Heart right ventricle (tissue), 16 donors: ENCODE measurements at regions not wholly inside any gene's neighbourhood (a gene's known extent, or its start where the extent isn't known, plus 50 kb on each side); places are given as distances from the start of the nearest gene placed in this dataset.

Experiments
- ATAC-seq, 8 donors: fragments of 200-7000 bp; cut with Tn5 transposase; one replicate each; pipeline ENCODE4 v1.9.1; 2020; ENCODE audit warnings: mild to moderate bottlenecking in 8 of 8, moderate library complexity in 8 of 8, moderate number of reproducible peaks in 1 of 8
- DNase-seq, 2 donors: peaks; one replicate each; pipeline ENCODE4 v3.0.0-alpha.2; 2020
- H3K27ac ChIP-seq, 10 donors: fragments of 200-600 bp; sonication (generic) in 2 of 10; one replicate each; pipeline versions ENCODE4 v1.5.0 to v1.8.0; 2020 to 2022; ENCODE audit warnings: mild to moderate bottlenecking in 3 of 10
- H3K27me3 ChIP-seq, 7 donors: fragments of 200-600 bp; one replicate each; pipeline ENCODE4 v1.8.0; 2021 to 2022; ENCODE audit warnings: mild to moderate bottlenecking in 2 of 7
- H3K36me3 ChIP-seq, 9 donors: fragments of 200-600 bp; sonication (generic) in 1 of 9; one replicate each; pipeline versions ENCODE4 v1.5.0 to v1.8.0; 2020 to 2022; ENCODE audit warnings: mild to moderate bottlenecking in 2 of 9
- H3K4me1 ChIP-seq, 9 donors: fragments of 200-600 bp; sonication (generic) in 1 of 9; one replicate each; pipeline versions ENCODE4 v1.5.0 to v1.8.0; 2020 to 2022; ENCODE audit warnings: mild to moderate bottlenecking in 4 of 9
- H3K4me3 ChIP-seq, 10 donors: fragments of 200-600 bp; sonication (generic) in 2 of 10; one replicate each; pipeline versions ENCODE4 v1.5.0 to v1.8.0; 2020 to 2022; ENCODE audit warnings: mild to moderate bottlenecking in 7 of 10, moderate library complexity in 2 of 10
- H3K9me3 ChIP-seq, 11 donors: fragments of 200-600 bp in 10 of 11; sonication (generic) in 2 of 11; one replicate each; pipeline versions ENCODE4 v1.5.0 to v1.8.0; 2013 to 2022; ENCODE audit warnings: mild to moderate bottlenecking in 2 of 11, control low read depth in 1 of 11, moderate library complexity in 1 of 11
- CTCF ChIP-seq, 9 donors: fragments of 200-600 bp; sonication (generic) in 2 of 9; IDR thresholded peaks; one replicate each; pipeline versions ENCODE4 v1.5.0 to v1.8.0; 2021 to 2022; ENCODE audit warnings: antibody characterized with exemption in 9 of 9, mild to moderate bottlenecking in 5 of 9, moderate library complexity in 1 of 9
- WGBS, 2 donors: extraction: QIAGEN DNeasy Blood & Tissue Kit; methylation state at CpG; one replicate each; pipeline ENCODE4 v1.1.7; 2013; ENCODE audit warnings: inconsistent platforms in 1 of 2; 5-methylcytosine and 5-hydroxymethylcytosine counted together
- intact Hi-C, 10 donors: fragments of 100-400 bp; cut with DNase I; formaldehyde crosslinking; loops; one replicate each; pipeline versions ENCODE4 v1.11.1 to v1.14.2; 2022
- donor health status: Arrhythmogenic right ventricular cardiomyopathy.
- donor health status: ischemic (EF 13 %, LVEDD 7.1; RV severe dilation, severe dysfunction).
- donor health status: healthy with polysubstance abuse.
- donor health status: DM: no; HTN: yes; CAD: no.
- donor health status: DM: no; HTN: no; CAD: no.
- donor health status: ischemic (EF 25% LVEDD 6.9; RV normal size, moderate dysfunction).
- donor health status: ischemic (EF 25% LVEDD 5.7; RV mildly dilated, moderate dysfunction).
- donor health status: healthy.
- donor health status: DM: yes; HTN: yes; CAD: no.
- donor health status: Ischemic cardiomyopathy.
- donor health status: ischemic (EF 35%, LVEDD 5.7; RV mildly dilated, moderate dysfunction).
- donor health status: nonischemic (EF 11% LVEDD 7.7; RV severe dilation, severe dysfunction).
- donor health status: DM: yes; HTN: yes; CAD: no.
- donor health status: PGD.
- donor health status: ischemic (EF 29% LVEDD 5.4; RV normal size, mild dysfunction).
- donor health status: nonischemic (EF 23%, LVEDD 6.1; RV moderate dilation, normal function).

DNA sequence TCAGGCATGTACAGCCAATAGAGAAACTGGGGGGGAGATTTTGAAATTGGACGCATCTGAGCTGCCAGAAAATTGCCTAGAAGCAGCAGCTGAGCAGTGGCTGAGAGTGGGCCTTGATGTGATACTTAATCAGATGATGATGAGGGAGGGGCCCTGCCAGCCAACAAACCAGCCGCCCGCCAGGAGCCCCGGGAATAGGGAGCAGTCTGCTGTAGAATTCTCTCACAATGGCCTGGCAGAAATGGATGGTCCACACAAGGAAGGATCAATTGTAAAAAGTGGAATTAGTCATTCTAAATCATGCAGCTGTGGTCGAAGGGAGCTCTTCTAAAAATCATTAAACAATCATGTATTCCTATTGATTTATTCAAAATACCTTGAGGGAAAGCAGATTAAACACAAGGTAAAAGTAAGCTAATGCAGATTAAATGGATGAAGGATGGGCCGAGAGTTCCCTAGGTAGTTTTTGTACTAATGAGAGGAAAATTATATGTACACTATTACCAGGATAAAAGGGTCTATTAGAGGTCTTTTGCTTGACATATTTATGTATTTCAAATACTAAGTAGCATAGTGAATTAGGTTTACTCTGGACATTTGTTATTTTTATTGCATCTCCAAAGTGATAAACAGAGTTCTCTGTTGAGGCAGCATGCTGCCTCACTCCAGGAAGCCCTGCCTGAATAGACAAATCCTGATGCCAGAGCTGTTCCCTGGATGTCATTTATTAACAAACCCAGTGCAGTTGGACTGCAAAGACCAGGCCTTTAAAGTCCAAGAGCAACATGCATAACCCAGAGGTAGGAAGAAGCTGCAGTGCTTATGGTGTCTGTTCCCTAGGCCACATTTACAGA is 91.3 kb downstream of the NKX6-1 start:
- Histone ChIP-seq H3K4me3 (no peak overlapping the region), H3K27ac (no peak overlapping the region), H3K36me3 (no peaks in the 10 kb centered on the region), H3K4me1 (no peaks in the 10 kb centered on the region), H3K9me3 (no peaks in the 10 kb centered on the region), H3K27me3 (peaks cover 0 to 3% (median 0%) of the 10 kb centered on the region in 7 donors)
- no peak for DNase-seq
- 82 to 84% methylated on average over 6 of the region's 6 CpGs for WGBS, 2 donors
- no peak for ATAC-seq
- intact Hi-C loops = no loop called here
- TF ChIP-seq CTCF (IDR thresholded peaks at IDR 0.05) = no peak

DNA sequence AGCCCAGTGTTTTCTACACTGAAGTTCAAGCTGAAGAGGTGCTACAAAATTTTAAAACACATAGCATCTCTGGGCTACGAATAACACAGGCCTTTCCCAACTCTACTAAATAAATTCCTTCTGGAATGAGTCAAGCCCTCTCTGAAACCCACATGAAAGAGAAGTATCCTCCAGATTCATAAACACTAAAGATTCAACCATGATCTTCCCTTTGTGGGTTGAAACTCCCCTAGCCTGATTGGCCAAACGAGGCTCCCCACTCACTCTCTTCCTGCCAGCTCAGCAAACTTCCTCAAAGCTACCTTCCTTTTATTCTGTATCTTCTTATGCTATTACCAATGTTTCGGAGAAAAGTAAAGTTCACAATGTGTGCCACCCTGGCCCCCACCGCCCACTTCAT is 95.4 kb downstream of the NKX6-1 start:
- Histone ChIP-seq H3K36me3 (no peaks in the 10 kb centered on the region), H3K27ac (no peak overlapping the region), H3K4me1 (no peaks in the 10 kb centered on the region), H3K27me3 (no peaks in the 10 kb centered on the region), H3K4me3 (no peak overlapping the region), H3K9me3 (no peaks in the 10 kb centered on the region)
- DNase-seq (no peak), ATAC-seq (no peak)
- 80 to 83% methylated on average over 4 of the region's 4 CpGs for WGBS, 2 donors
- intact Hi-C loops = no loop called here
- no peak for TF ChIP-seq CTCF (IDR thresholded peaks at IDR 0.05)

DNA sequence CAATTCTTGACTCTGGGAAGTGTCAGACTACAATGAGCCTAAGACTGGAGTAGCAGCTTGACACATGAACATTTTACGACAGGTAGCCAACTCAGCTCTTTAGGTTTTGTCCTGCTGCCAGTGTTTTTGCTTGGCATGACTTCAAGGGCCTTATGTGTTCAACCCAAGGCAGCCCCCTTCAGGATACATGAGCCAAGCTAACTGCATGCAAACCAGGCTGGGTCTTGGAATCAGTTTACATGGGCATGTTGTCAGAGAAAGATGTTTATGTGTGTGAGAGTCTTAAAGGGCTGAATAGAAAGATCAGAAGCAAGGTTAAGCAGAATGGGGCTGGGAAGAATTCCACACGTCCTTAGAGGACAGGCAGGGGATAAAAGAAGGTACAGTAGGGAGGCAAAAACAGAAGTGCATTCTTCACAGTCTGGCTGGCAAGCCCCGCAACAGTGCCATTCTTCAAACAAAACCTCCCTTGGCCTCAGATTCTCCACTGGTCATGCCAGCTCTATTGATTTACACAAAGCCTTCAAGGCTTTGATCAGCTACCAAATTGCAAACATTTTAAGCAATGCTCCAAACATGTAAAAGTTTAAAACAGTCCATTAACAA is 97.3 kb downstream of the NKX6-1 start:
- no peaks in the 10 kb centered on the region for H3K4me1 ChIP-seq

GRCh38 chr4:84394386-84394785 is 104.7 kb downstream of the NKX6-1 start:
- no peak for ATAC-seq
- H3K9me3 ChIP-seq = no peaks in the 10 kb centered on the region
- intact Hi-C loops = no loop called here
- H3K27me3 ChIP-seq = no peaks in the 10 kb centered on the region
- H3K36me3 ChIP-seq = no peaks in the 10 kb centered on the region
- 65 to 74% methylated on average over 3 of the region's 3 CpGs for WGBS, 2 donors
- no peaks in the 10 kb centered on the region for H3K4me1 ChIP-seq
- no peak overlapping the region for H3K27ac ChIP-seq
- no peak for DNase-seq
- TF ChIP-seq CTCF (IDR thresholded peaks at IDR 0.05) = no peak
- H3K4me3 ChIP-seq = no peak overlapping the region

More for the DNA sequence above, 97.3 kb downstream of the NKX6-1 start:
- DNase-seq (no peak), ATAC-seq (no peak)
- no peaks in the 10 kb centered on the region for H3K36me3 ChIP-seq
- no peak overlapping the region for H3K27ac ChIP-seq
- intact Hi-C loops = no loop called here
- no peak for TF ChIP-seq CTCF (IDR thresholded peaks at IDR 0.05)
- WGBS, 2 donors = 30 to 42% methylated on average over 3 of the region's 3 CpGs
- no peak overlapping the region for H3K4me3 ChIP-seq
- H3K9me3 ChIP-seq = no peaks in the 10 kb centered on the region
- no peaks in the 10 kb centered on the region for H3K27me3 ChIP-seq
